GM12864 (cell line): ENCODE measurements at regions not wholly inside any gene's neighbourhood (a gene's known extent, or its start where the extent isn't known, plus 50 kb on each side); places are given as distances from the start of the nearest gene placed in this dataset.

Source experiments
- DNase-seq: peaks from one replicate; pipeline ENCODE4 v3.0.0-alpha.2; 2011; ENCODE audit warnings: low read depth
- H3K4me3 ChIP-seq: 2 replicates; pipeline ENCODE4 v1.5.1; 2011; ENCODE audit warnings: mild to moderate bottlenecking, low read depth, low read length, control low read depth
- CTCF ChIP-seq: IDR thresholded peaks from 2 replicates; pipeline ENCODE4 v1.5.1; 2011; ENCODE audit warnings: low read depth, mild to moderate bottlenecking, moderate library complexity, low read length, control low read depth, inconsistent platforms; ENCODE audit errors: missing control alignments

- H3K4me3 ChIP-seq, result no peak overlapping the region
- no peak for DNase-seq
- no peak for TF ChIP-seq CTCF
These were observed 81.5 kb upstream of the TMEM260 start for GRCh38 chr14:56498112-56498511.

- H3K4me3 ChIP-seq, result no peak overlapping the region
- no peak for TF ChIP-seq CTCF
- DNase-seq, result no peak
These were observed 77.6 kb upstream of the TMEM260 start for GRCh38 chr14:56501909-56502530.

- TF ChIP-seq CTCF, result no peak
- DNase-seq, result no peak
- H3K4me3 ChIP-seq, result no peak overlapping the region
These were observed 74.2 kb upstream of the TMEM260 start for GRCh38 chr14:56505361-56505760.

DNA sequence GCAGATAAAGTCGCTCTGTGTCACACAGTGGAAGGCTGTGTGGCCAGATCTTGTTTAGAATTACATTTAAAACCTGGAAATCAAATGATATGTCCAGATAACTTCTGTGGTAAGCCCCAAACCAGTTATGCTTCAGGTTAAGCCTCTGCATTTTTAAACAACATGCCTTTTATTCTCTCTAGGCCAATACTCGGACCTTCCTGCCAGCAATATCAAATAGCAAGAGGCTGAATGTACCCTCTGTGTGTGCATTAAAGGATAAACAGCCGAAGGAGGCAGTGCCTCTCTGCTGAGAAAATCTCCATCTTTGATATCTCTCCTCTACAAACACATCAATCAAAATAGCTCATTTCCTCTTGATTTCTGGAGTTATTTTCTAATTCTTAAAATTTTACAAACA lies 67.1 kb upstream of the TMEM260 start:
- no peak overlapping the region for H3K4me3 ChIP-seq
- TF ChIP-seq CTCF, result no peak
- no peak for DNase-seq

GRCh38 chr14:56514663-56515371 lies 64.8 kb upstream of the TMEM260 start:
- no peak for DNase-seq
- TF ChIP-seq CTCF, result no peak

GRCh38 chr14:56515739-56516138 lies 63.9 kb upstream of the TMEM260 start:
- no peak for DNase-seq
- H3K4me3 ChIP-seq, result no peak overlapping the region
- TF ChIP-seq CTCF, result no peak

More at GRCh38 chr14:56514663-56515371, 64.8 kb upstream of the TMEM260 start:
- no peak overlapping the region for H3K4me3 ChIP-seq

- no peak for TF ChIP-seq CTCF
- no peak overlapping the region for H3K4me3 ChIP-seq
- DNase-seq, result no peak
These were observed 57.2 kb upstream of the TMEM260 start for GRCh38 chr14:56522403-56522802.
